Spleen (tissue), 11 donors: ENCODE measurements at regions not wholly inside any gene's neighbourhood (a gene's known extent, or its start where the extent isn't known, plus 50 kb on each side); places are given as distances from the start of the nearest gene placed in this dataset.

Source experiments
- DNase-seq: peaks from one replicate; pipeline ENCODE4 v3.0.0-alpha.2; 2020
- H3K27ac ChIP-seq, 8 donors: fragments of 200-600 bp; sonication (generic) in 7 of 8; 1 replicate in 4 of 8; 2 replicates in 4 of 8; pipeline versions ENCODE4 v1.5.0 to v1.8.0; 2016 to 2021; ENCODE audit warnings: inconsistent platforms in 4 of 8, mild to moderate bottlenecking in 4 of 8, moderate library complexity in 1 of 8
- H3K27me3 ChIP-seq, 7 donors: fragments of 200-600 bp; sonication (generic) in 6 of 7; replicated peaks in 1 of 7; 1 replicate in 4 of 7; 2 replicates in 3 of 7; pipeline versions ENCODE4 v1.5.0 to v1.8.0; 2016 to 2021; ENCODE audit warnings: inconsistent platforms in 3 of 7, mild to moderate bottlenecking in 1 of 7
- H3K36me3 ChIP-seq, 6 donors: fragments of 200-600 bp; sonication (generic) in 5 of 6; 1 replicate in 4 of 6; 2 replicates in 2 of 6; pipeline versions ENCODE4 v1.5.0 to v1.8.0; 2016 to 2021; ENCODE audit warnings: inconsistent platforms in 2 of 6
- H3K4me1 ChIP-seq, 6 donors: fragments of 200-600 bp; sonication (generic) in 5 of 6; 1 replicate in 3 of 6; 2 replicates in 3 of 6; pipeline versions ENCODE4 v1.5.0 to v1.8.0; 2016 to 2021; ENCODE audit warnings: inconsistent platforms in 3 of 6
- H3K4me3 ChIP-seq, 8 donors: fragments of 200-600 bp; sonication (generic) in 7 of 8; 1 replicate in 4 of 8; 2 replicates in 4 of 8; pipeline versions ENCODE4 v1.5.0 to v1.8.0; 2016 to 2021; ENCODE audit warnings: inconsistent platforms in 4 of 8, mild to moderate bottlenecking in 4 of 8, moderate library complexity in 2 of 8
- H3K9me3 ChIP-seq, 8 donors: fragments of 200-600 bp; sonication (generic) in 7 of 8; 1 replicate in 4 of 8; 2 replicates in 4 of 8; pipeline versions ENCODE4 v1.5.0 to v1.8.0; 2016 to 2021; ENCODE audit warnings: inconsistent platforms in 4 of 8
- CTCF ChIP-seq, 11 experiments: fragments of 200-600 bp in 7 of 11; fragments of 450-650 bp in 4 of 11; sonication (generic) in 4 of 11; IDR thresholded peaks in 8 of 11; conservative IDR thresholded peaks in 3 of 11; 1 replicate in 7 of 11; 2 replicates in 4 of 11; pipeline versions ENCODE4 v1.4.0 to v1.8.0; 2016 to 2021; ENCODE audit warnings: antibody characterized with exemption in 11 of 11, inconsistent platforms in 4 of 11, mild to moderate bottlenecking in 1 of 11
- POLR2A ChIP-seq, 3 donors: fragments of 450-650 bp; IDR thresholded peaks; one replicate each; pipeline ENCODE4 v1.5.1; 2017; ENCODE audit warnings: antibody characterized with exemption in 3 of 3, mild to moderate bottlenecking in 1 of 3
- POLR2AphosphoS5 ChIP-seq, 3 donors: sonication (generic); formaldehyde crosslinking; IDR thresholded peaks; one replicate each; pipeline ENCODE4 v1.5.1; 2017; ENCODE audit warnings: antibody characterized with exemption in 3 of 3
- WGBS, 5 donors: extraction: QIAGEN DNeasy Blood & Tissue Kit in 3 of 5; methylation state at CpG; one replicate each; pipeline versions ENCODE4 v1.1.5 to v1.1.7; 2013 to 2018; 5-methylcytosine and 5-hydroxymethylcytosine counted together
- intact Hi-C: fragments of 100-400 bp; cut with DNase I; formaldehyde crosslinking; loops from one replicate; pipeline ENCODE4 v1.15.0; 2023; ENCODE audit warnings: low total_unique reads
- donor health status: healthy with polysubstance abuse.
- donor health status: DM: no; HTN: no; CAD: no; lungs with moderate emphysema.
- donor health status: DM: no; HTN: no; CAD: no.
- donor health status: Bipolar disorder and iron deficiency.
- donor health status: healthy.
- donor health status: DM: no; HTN: no; CAD: no.
- donor health status: DM: yes; HTN: yes; CAD: no.

DNA sequence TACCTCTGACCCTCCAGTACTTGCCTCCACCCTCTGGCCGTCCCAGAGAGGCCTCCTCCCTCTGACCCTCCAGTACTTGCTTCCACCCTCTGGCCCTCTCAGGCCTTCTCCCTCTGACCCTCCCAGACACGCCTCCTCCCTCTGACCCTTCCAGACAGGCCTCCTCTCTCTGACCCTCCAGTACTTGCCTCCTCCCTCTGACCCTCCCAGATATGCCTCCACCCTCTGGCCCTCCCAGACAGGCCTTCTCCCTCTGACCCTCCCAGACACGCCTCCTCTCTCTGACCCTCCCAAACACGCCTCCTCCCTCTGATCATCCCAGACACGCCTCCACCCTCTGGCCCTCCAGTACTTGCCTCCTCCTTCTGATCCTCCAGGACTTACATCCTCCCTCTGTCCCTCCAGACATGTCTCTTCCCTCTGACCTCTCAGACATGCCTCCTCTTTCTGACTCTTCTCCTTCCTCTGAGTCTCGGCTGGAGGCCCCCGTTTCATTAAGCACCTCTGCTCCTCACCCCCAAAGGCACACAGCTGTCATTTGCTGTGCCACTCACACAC, 71.9 kb downstream of the PHETA1 start:
- no peaks in the 10 kb centered on the region for H3K36me3 ChIP-seq
- TF ChIP-seq POLR2AphosphoS5 (IDR thresholded peaks at IDR 0.05) (no peak), POLR2A (IDR thresholded peaks at IDR 0.05) (no peak), CTCF (IDR thresholded peaks at IDR 0.05 in 8 of 11, conservative IDR thresholded peaks at IDR 0.05 in 3 of 11) (no peak)
- no peak overlapping the region for H3K4me3 ChIP-seq
- peaks cover 0 to 20% (median 8%) of the 10 kb centered on the region in 7 donors for H3K27me3 ChIP-seq
- peaks cover 0 to 4% (median 2%) of the 10 kb centered on the region in 8 donors for H3K9me3 ChIP-seq
- H3K27ac ChIP-seq = no peak overlapping the region
- DNase-seq = no peak
- intact Hi-C loops = no loop called here
- 76 to 88% (median 85%) methylated on average over 7 of the region's 7 CpGs for WGBS, 5 donors
- no peaks in the 10 kb centered on the region for H3K4me1 ChIP-seq

GRCh38 chr12:111295176-111295575, 73.7 kb downstream of the PHETA1 start:
- WGBS, 5 donors = 76 to 87% (median 85%) methylated on average over 10 of the region's 10 CpGs

GRCh38 chr12:111293266-111294009, 75.5 kb downstream of the PHETA1 start:
- Histone ChIP-seq H3K27ac (no peak overlapping the region), H3K4me3 (no peak overlapping the region), H3K9me3 (peaks cover 0 to 7% (median 4%) of the 10 kb centered on the region in 8 donors), H3K27me3 (peaks cover 0 to 13% (median 2%) of the 10 kb centered on the region in 7 donors), H3K4me1 (no peaks in the 10 kb centered on the region), H3K36me3 (no peaks in the 10 kb centered on the region)
- TF ChIP-seq POLR2AphosphoS5 (IDR thresholded peaks at IDR 0.05) (no peak), POLR2A (IDR thresholded peaks at IDR 0.05) (no peak), CTCF (IDR thresholded peaks at IDR 0.05 in 8 of 11, conservative IDR thresholded peaks at IDR 0.05 in 3 of 11) (no peak)
- DNase-seq = no peak
- 78 to 90% (median 85%) methylated on average over 20 of the region's 20 CpGs for WGBS, 5 donors
- intact Hi-C loops = no loop called here

More at GRCh38 chr12:111295176-111295575, 73.7 kb downstream of the PHETA1 start:
- H3K36me3 ChIP-seq = no peaks in the 10 kb centered on the region
- peaks cover 0 to 23% (median 8%) of the 10 kb centered on the region in 7 donors for H3K27me3 ChIP-seq
- no peak for DNase-seq
- peaks cover 0 to 7% (median 4%) of the 10 kb centered on the region in 8 donors for H3K9me3 ChIP-seq
- no peak overlapping the region for H3K4me3 ChIP-seq
- no peaks in the 10 kb centered on the region for H3K4me1 ChIP-seq
- TF ChIP-seq POLR2AphosphoS5 (IDR thresholded peaks at IDR 0.05) = no peak
- no peak for TF ChIP-seq CTCF (IDR thresholded peaks at IDR 0.05 in 8 of 11, conservative IDR thresholded peaks at IDR 0.05 in 3 of 11)
- no peak for TF ChIP-seq POLR2A (IDR thresholded peaks at IDR 0.05)
- H3K27ac ChIP-seq = no peak overlapping the region
- intact Hi-C loops = no loop called here

- H3K27me3 ChIP-seq = peaks cover 0 to 5% (median 0%) of the 10 kb centered on the region in 7 donors
- H3K4me3 ChIP-seq = no peak overlapping the region
- 90 to 93% (median 92%) methylated on average over 11 to 12 of the region's 12 CpGs for WGBS, 5 donors
- H3K27ac ChIP-seq = no peak overlapping the region
- H3K4me1 ChIP-seq = no peaks in the 10 kb centered on the region
- no peak for TF ChIP-seq POLR2AphosphoS5 (IDR thresholded peaks at IDR 0.05)
- intact Hi-C loops = no loop called here
- peaks cover 0 to 7% (median 4%) of the 10 kb centered on the region in 8 donors for H3K9me3 ChIP-seq
- DNase-seq = no peak
- no peaks in the 10 kb centered on the region for H3K36me3 ChIP-seq
These were observed 77.5 kb downstream of the PHETA1 start for GRCh38 chr12:111291357-111291756.
